D721Med (cell line): ENCODE measurements at regions not wholly inside any gene's neighbourhood (a gene's known extent, or its start where the extent isn't known, plus 50 kb on each side); places are given as distances from the start of the nearest gene placed in this dataset.
A peak's percentile ranks its signal among the peaks of the same experiment; 100 is the strongest.

Experiments used
- DNase-seq: peaks from one replicate; pipeline ENCODE4 v3.0.0; 2011; ENCODE audit warnings: low spot score; ENCODE audit not compliant: insufficient read length
- FAIRE-seq: peaks from 2 replicates; lab custom pipeline; 2011; peaks lifted over from hg19 to GRCh38; lab: Jason Lieb, UNC
- TF ChIP-seq, protein P1 (sequence below): IDR thresholded peaks from 2 replicates; pipeline ENCODE4 v1.5.1; 2012; ENCODE audit warnings: mild to moderate bottlenecking, control low read depth; ENCODE audit not compliant: insufficient read depth; ENCODE audit errors: missing control alignments

DNA sequence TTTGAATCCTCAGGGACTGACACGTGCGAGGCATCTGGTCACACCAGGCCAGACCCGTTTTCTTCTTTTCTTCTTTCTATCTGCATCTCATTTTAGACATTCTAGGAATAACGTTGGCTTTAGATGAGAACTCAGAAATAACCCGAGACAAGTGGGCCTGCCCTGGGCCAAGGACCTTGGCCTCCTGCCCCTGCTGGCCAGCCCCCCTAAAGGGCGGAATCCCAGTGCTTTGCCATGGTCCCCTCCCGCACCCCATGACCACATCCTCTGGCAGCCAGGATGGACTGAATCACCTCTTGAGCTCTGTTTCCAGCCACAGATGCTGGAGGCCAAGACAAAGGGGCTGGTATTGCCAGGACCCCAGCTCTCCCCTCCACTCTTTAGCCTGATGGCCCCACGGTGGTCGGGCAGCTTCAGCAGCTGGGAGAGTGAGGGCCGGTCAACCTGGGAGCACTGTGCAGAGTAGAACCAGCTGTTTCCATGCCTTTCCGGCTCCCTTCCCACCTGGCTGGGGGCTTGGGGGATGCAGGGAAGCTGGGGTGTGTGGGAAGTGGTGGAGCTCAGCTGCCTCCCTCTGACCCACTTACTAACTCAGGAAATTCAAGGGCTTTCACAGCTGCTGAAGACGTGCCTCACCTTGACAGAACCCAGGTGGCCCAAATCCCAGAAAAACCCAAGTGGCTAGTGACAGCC lies 190.9 kb downstream of the FAM43A start:
- FAIRE-seq (no peak), DNase-seq (no peak)
- TF ChIP-seq, protein P1, sequence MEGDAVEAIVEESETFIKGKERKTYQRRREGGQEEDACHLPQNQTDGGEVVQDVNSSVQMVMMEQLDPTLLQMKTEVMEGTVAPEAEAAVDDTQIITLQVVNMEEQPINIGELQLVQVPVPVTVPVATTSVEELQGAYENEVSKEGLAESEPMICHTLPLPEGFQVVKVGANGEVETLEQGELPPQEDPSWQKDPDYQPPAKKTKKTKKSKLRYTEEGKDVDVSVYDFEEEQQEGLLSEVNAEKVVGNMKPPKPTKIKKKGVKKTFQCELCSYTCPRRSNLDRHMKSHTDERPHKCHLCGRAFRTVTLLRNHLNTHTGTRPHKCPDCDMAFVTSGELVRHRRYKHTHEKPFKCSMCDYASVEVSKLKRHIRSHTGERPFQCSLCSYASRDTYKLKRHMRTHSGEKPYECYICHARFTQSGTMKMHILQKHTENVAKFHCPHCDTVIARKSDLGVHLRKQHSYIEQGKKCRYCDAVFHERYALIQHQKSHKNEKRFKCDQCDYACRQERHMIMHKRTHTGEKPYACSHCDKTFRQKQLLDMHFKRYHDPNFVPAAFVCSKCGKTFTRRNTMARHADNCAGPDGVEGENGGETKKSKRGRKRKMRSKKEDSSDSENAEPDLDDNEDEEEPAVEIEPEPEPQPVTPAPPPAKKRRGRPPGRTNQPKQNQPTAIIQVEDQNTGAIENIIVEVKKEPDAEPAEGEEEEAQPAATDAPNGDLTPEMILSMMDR = no peak

DNA sequence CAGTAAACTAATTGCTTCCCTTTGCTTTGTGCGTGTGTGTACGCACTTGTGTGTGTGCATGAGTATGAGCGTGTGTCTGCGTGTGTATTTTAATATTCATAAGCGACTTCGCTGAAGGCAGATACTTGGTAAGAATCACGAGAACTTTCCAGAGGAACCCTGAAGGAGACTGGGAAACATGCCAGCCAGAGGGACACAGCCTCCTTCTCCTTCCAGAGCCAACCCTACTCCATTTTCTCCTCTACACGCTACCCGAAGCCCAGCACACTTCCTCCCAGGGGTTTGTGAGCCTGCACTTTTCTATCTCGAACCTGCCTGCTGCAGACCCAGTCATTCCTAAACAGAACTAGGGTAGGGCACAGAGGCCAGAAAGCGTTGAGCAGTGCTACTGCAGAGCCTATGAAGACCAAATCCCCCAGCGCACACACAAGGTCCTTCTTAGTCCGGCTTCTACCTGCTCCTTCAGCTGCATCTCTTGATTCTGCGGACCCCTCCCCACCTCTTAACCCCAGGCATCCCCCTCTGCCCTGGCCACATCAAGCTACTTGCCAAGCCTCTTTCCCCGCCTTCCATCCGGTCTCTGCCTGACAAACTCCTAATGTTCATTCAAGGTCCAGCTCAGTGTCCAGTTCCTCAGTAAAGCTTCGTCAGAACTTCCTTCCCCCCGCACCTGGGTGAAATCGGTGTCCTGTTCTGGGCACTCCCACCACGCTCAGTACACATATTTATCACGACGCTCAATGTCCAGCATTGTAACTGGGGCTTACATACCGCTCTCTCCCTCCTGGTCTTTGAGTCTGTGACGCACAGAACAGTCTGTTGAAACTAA lies 191.8 kb downstream of the FAM43A start:
- TF ChIP-seq, protein P1 = no peak
- FAIRE-seq (no peak), DNase-seq (no peak)

DNA sequence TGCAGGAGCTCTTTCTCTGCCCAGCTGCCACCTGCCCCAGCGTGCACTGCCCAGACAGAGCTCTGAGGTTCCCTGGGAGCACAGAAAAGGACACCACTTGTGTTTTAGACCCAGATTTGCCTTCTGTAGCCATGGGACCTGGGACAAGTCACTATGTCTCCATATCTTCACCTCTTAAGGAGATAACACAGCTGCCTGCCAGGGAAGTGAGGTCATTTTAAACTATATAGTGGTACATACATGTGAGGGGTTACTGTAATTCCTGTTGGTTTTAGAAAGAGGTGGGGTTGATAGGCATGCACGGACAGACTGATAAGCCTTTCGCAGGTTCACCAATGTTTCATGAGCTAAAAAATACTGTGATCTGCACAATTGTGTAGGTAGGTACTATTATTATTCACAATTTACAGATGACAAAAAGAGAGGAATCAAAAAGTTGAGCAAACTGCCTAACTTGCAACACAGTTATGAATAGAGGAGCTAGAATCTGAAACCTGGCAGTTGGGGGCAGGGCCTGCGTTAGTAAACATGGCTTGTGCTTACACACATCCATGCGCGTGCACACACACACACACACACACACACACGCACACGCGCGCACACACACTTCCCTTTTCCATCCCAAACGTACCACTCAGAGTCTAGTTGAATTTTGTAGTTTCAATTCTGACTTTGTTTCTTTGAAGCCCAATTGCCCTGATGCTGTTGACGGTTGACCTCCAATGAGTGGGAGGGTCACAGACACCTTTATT lies 193.6 kb downstream of the FAM43A start:
- no peak for FAIRE-seq
- TF ChIP-seq, protein P1 = no peak
- no peak for DNase-seq

DNA sequence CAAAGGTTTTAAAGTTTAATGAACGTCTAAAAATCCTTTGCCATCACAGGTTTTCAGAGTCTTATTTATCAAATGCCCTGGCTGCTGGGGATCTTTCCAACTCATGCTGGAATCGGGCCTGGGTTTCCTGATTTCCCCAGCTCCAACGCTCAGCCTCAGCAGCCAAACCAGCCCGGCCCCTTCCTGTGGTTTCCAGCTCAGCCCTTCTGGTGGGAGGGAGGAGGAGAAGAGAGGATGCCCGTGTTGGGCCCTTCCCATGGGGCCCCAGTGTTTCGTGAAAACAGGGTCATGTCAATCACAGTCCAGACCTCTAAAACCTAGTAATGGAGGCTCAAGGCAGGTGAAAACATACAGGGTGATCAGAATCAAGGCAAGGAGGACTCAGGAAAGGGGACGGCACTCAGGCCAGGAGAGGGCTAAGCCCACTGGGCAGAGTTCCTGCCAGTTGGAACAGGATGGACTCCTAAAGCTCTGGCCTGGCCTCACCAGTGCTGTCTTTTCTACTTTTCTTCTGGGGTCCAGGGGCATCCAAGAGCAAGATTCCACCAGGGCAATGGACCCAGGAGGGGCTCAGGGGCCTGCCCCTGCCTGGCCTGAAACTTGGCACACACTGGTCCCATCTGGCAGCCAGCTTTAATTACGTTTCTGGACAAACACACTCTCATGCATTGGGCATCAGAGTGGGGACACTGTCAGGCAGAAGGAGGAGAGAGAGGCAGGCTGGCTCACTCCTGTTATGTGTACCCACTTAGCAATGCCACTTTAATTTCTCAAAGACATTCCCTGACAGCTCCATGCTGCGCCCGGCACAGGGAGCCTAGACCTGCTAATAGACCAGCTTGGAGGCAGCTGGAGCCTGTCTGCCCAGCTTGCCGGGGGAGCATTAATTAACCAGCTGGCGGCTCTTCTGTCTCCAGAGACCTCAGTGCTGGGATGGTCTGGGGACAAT lies 194.6 kb downstream of the FAM43A start:
- FAIRE-seq (no peak), DNase-seq (peak; percentile 53)
- TF ChIP-seq, protein P1 = no peak

DNA sequence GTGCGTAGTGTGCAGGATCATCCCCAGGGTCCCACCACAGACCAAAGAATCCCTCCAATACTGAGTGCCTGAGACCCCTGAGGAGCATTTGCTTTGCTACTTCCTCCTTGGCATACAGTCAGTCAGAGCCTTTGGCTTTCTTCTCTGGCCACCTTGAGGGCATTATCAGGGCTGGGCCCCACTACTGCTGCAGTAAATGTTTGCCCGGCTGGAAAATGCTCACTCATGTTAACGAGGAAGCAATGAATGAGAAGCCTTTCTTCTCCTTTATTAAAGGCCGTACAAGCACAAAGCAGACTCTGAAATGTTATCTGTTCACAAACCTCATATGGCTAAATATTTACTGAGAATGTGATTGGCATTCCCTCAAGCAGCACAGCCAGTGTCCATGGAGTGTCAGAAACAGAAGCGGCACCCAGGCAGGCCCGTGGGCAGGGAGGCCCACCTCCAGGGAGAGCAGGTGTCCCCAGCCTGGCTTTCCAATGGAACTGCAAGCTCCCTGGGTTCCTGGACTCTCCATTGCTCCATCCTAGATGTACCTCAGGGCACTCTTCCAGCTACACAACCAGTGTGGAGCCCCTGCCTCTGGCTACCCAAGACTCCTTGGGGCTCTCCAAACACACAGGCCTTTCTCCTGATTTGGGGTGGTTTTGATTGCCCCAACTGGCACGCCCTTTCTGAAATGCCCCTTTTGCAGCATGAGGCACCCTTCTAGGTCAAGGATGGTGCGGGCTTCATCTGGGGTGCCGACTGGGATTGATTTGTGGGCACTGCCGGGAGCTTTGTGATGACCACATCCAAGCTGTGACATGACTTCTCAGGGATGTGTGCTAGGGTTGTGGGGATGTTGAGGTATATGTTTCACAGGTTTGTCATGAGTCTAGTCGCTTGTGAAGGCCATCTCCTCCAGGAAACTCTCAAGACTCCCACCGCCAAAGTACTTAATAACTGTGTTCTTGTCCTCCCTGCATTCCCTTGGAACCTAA lies 195.6 kb downstream of the FAM43A start:
- DNase-seq (no peak), FAIRE-seq (no peak)
- TF ChIP-seq, protein P1 = no peak
